ENCODE measurements at regions not wholly inside any gene's neighbourhood (a gene's known extent, or its start where the extent isn't known, plus 50 kb on each side); places are given as distances from the start of the nearest gene placed in this dataset.

DNA sequence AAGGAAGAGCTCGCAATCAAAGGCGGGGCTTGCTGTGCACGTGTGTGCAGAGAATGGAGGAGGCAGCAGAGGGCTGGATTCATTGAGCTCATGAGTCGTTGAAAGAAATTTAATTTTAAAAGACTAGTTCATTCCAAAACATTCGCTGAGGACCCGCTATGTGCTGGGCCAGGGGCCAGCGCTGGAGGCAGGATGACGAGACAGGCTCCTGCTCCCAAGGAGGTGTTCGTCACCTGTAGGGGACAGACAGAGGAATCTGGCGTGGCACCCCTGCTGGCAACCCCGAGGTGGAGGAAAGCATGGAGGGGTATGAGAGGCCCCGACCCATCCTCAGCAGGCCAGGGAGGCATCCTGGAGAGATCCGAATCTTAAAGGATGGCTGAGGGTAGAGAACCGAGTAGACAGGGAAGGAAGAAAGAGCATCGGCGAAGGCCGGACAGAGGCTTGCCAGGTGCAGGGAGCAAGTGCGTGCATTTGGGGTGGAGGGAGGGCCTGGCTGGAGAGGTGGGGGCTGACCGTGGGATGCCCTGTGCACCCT lies 96.4 kb downstream of the CPZ start:
- TF ChIP-seq, protein P1, sequence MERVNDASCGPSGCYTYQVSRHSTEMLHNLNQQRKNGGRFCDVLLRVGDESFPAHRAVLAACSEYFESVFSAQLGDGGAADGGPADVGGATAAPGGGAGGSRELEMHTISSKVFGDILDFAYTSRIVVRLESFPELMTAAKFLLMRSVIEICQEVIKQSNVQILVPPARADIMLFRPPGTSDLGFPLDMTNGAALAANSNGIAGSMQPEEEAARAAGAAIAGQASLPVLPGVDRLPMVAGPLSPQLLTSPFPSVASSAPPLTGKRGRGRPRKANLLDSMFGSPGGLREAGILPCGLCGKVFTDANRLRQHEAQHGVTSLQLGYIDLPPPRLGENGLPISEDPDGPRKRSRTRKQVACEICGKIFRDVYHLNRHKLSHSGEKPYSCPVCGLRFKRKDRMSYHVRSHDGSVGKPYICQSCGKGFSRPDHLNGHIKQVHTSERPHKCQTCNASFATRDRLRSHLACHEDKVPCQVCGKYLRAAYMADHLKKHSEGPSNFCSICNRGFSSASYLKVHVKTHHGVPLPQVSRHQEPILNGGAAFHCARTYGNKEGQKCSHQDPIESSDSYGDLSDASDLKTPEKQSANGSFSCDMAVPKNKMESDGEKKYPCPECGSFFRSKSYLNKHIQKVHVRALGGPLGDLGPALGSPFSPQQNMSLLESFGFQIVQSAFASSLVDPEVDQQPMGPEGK (CRISPR knock-in tag; IDR thresholded peaks at IDR 0.05; ENCODE audit: borderline replicate concordance): no peak
- TF ChIP-seq ARNTL (CRISPR knock-in tag; IDR thresholded peaks at IDR 0.05; ENCODE audit: borderline replicate concordance, low read depth): no peak
- TF ChIP-seq RARB (CRISPR knock-in tag; IDR thresholded peaks at IDR 0.05): no peak
- TF ChIP-seq PPARA (CRISPR knock-in tag; IDR thresholded peaks at IDR 0.05; ENCODE audit: borderline replicate concordance): no peak
- TF ChIP-seq TCF4 (CRISPR knock-in tag; IDR thresholded peaks at IDR 0.05; ENCODE audit: borderline replicate concordance): no peak
- no peak for TF ChIP-seq SNAI2 (CRISPR knock-in tag; IDR thresholded peaks at IDR 0.05)
- no peak for TF ChIP-seq CSDC2 (CRISPR knock-in tag; IDR thresholded peaks at IDR 0.05)
